ENCODE measurements at regions not wholly inside any gene's neighbourhood (a gene's known extent, or its start where the extent isn't known, plus 50 kb on each side); places are given as distances from the start of the nearest gene placed in this dataset.

DNA sequence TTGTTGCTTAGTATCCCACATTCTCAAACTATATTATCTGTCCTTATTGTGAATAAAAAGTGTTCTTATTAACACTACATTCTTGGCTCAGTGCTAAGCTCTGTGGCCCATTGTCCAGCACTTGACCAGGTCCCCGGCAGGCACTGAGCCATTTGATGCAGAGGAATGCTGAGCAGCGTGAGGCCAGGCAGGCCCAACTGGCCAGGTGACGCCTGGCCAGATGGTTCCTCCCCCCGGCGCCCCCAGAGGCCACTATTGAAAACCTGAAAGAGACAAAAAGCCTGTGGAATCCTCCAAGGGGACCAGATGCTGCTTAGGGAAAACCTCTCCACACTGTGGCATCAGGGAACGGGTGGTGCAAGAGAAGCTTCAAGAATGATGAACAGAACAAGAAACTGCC lies 597.5 kb upstream of the JAG1 start:
- Histone ChIP-seq H3K9ac (ENCODE audit: low read depth, low read length) (no peak overlapping the region), H3K4me1 (ENCODE audit: insufficient read depth, low read length) (peaks cover 38% of the 10 kb centered on the region)

DNA sequence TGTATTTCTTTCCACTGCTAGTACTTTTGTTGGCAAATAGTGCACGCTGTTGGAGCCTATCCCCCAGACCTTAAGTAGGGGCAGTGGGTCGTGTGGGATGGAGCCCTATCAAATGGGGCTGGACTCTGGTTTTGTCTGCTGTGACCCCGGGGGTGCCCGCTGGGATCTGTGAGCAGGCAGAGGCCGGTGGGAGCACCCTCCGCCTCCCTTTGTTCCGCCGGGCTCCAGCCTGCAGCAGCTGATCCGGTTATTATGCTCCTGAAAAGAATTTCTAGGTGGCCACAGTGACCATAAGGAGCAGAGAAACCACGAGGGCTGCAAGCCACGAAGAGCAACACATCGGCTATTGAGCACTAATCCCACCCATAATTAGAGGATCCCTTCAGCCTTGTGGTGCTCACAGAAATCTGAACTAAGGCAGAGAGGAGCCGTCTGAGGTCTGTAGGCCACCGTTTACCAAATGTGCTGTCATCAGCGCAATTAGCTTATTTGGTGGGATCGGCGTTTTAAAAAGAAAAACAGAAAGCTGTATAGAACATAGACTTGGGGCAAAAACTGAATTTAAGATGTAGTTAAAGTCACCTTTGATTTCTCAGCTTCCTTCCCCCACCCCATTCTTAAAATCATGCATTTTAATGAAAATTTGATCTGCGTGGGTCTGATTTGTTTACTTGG lies 598.3 kb upstream of the JAG1 start:
- Histone ChIP-seq H3K9ac (ENCODE audit: low read depth, low read length) (no peak overlapping the region), H3K36me3 (ENCODE audit: insufficient read depth, low read length) (no peaks in the 10 kb centered on the region), H3K9me3 (ENCODE audit: control insufficient read depth, insufficient read depth, low read length) (no peaks in the 10 kb centered on the region), H3K4me1 (ENCODE audit: insufficient read depth, low read length) (peaks cover 31% of the 10 kb centered on the region)

More for the DNA sequence above, 597.5 kb upstream of the JAG1 start:
- no peaks in the 10 kb centered on the region for H3K36me3 ChIP-seq (ENCODE audit: insufficient read depth, low read length)
- H3K9me3 ChIP-seq (ENCODE audit: control insufficient read depth, insufficient read depth, low read length): no peaks in the 10 kb centered on the region

DNA sequence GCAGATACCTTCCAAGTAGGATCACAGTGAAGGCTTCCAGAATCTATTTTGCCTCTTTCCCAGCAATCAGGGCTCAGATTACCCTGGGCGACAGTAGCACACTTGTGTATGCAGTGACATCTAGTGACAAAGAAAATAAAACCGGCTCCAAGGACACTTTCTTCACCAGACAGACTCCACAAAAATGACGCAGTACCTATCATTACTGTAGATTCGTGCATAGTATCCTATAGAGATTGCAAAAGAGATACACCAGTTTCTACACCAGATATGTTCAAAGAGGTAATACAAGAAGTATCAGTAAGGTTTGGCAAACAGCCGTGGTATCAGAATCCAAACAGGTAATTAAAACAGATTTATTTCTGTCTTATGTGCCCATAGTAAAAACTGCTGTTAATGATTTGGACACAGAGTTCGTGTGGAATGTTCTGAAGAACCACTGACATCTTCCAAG lies 600.4 kb upstream of the JAG1 start:
- H3K9me3 ChIP-seq (ENCODE audit: control insufficient read depth, insufficient read depth, low read length): peaks cover 3% of the 10 kb centered on the region; the same call in 1 of the 2 replicates

DNA sequence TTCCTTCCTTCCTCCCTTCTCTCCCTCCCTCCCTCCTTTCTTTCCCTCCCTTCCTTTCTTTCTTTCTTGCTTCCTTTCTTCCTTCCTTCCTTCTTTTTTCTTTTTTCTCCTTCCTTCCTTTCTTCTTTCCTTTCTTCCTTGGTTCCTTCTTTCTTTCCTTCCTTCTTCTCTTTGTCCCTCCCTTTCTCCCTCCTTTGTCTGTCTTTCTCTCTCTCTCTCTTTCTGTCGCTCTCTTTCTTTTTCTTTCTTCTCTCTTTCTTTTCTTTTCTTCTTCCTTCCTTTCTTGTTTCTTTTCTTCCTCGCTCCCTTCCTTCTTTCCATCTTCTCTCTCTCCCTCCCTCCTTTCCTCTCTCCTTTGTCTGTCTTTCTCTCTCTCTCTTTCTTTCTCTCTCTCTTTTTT lies 601.9 kb upstream of the JAG1 start:
- Histone ChIP-seq H3K9ac (ENCODE audit: low read depth, low read length) (no peak overlapping the region), H3K9me3 (ENCODE audit: control insufficient read depth, insufficient read depth, low read length) (peaks cover 4% of the 10 kb centered on the region; the same call in 1 of the 2 replicates), H3K4me1 (ENCODE audit: insufficient read depth, low read length) (peaks cover 16% of the 10 kb centered on the region), H3K36me3 (ENCODE audit: insufficient read depth, low read length) (no peaks in the 10 kb centered on the region)

More for the DNA sequence above, 600.4 kb upstream of the JAG1 start:
- Histone ChIP-seq H3K4me1 (ENCODE audit: insufficient read depth, low read length) (peaks cover 23% of the 10 kb centered on the region), H3K9ac (ENCODE audit: low read depth, low read length) (no peak overlapping the region), H3K36me3 (ENCODE audit: insufficient read depth, low read length) (no peaks in the 10 kb centered on the region)

DNA sequence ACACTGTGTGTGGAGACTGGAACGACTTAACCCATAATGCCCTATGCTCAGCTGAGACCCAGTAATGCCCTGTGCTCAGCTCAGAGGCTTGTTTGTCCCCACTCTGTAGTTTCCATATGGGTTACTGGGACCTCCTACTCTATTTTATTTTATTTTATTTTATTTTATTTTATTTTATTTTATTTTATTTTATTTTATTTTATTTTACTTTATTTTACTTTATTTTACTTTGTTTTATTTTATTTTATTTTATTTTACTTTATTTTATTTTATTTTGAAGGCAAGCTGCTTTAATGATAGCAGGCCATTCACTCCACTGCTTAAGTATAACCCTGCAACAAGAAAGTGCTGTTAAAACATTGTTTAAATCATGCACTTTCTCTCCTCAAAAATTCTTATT lies 603.4 kb upstream of the JAG1 start:
- H3K36me3 ChIP-seq (ENCODE audit: insufficient read depth, low read length): no peaks in the 10 kb centered on the region
- peaks cover 4% of the 10 kb centered on the region; the same call in 1 of the 2 replicates for H3K4me1 ChIP-seq (ENCODE audit: insufficient read depth, low read length)
- peaks cover 4% of the 10 kb centered on the region; the same call in 1 of the 2 replicates for H3K9me3 ChIP-seq (ENCODE audit: control insufficient read depth, insufficient read depth, low read length)
- H3K9ac ChIP-seq (ENCODE audit: low read depth, low read length): no peak overlapping the region

GRCh38 chr20:11277858-11278257 lies 604.1 kb upstream of the JAG1 start:
- peaks cover 4% of the 10 kb centered on the region; the same call in 1 of the 2 replicates for H3K9me3 ChIP-seq (ENCODE audit: control insufficient read depth, insufficient read depth, low read length)
- peaks cover 2% of the 10 kb centered on the region; the same call in 1 of the 2 replicates for H3K4me1 ChIP-seq (ENCODE audit: insufficient read depth, low read length)
- no peaks in the 10 kb centered on the region for H3K36me3 ChIP-seq (ENCODE audit: insufficient read depth, low read length)
- no peak overlapping the region for H3K9ac ChIP-seq (ENCODE audit: low read depth, low read length)

- Histone ChIP-seq H3K36me3 (ENCODE audit: insufficient read depth, low read length) (no peaks in the 10 kb centered on the region), H3K9ac (ENCODE audit: low read depth, low read length) (no peak overlapping the region), H3K4me1 (ENCODE audit: insufficient read depth, low read length) (peaks cover 2% of the 10 kb centered on the region; the same call in 1 of the 2 replicates), H3K9me3 (ENCODE audit: control insufficient read depth, insufficient read depth, low read length) (peaks cover 4% of the 10 kb centered on the region; the same call in 1 of the 2 replicates)
Observed at GRCh38 chr20:11278461-11278860, 604.7 kb upstream of the JAG1 start.

- Histone ChIP-seq H3K4me1 (ENCODE audit: insufficient read depth, low read length) (no peaks in the 10 kb centered on the region), H3K9me3 (ENCODE audit: control insufficient read depth, insufficient read depth, low read length) (peaks cover 4% of the 10 kb centered on the region; the same call in 1 of the 2 replicates), H3K9ac (ENCODE audit: low read depth, low read length) (no peak overlapping the region), H3K36me3 (ENCODE audit: insufficient read depth, low read length) (no peaks in the 10 kb centered on the region)
Observed at GRCh38 chr20:11281240-11281639, 607.4 kb upstream of the JAG1 start.

GRCh38 chr20:11281768-11282167 lies 608.0 kb upstream of the JAG1 start:
- Histone ChIP-seq H3K4me1 (ENCODE audit: insufficient read depth, low read length) (no peaks in the 10 kb centered on the region), H3K9ac (ENCODE audit: low read depth, low read length) (no peak overlapping the region), H3K9me3 (ENCODE audit: control insufficient read depth, insufficient read depth, low read length) (peaks cover 4% of the 10 kb centered on the region; the same call in 1 of the 2 replicates), H3K36me3 (ENCODE audit: insufficient read depth, low read length) (no peaks in the 10 kb centered on the region)

- no peaks in the 10 kb centered on the region for H3K36me3 ChIP-seq (ENCODE audit: insufficient read depth, low read length)
- H3K9ac ChIP-seq (ENCODE audit: low read depth, low read length): no peak overlapping the region
- no peaks in the 10 kb centered on the region; the same call in 1 of the 2 replicates for H3K9me3 ChIP-seq (ENCODE audit: control insufficient read depth, insufficient read depth, low read length)
- H3K4me1 ChIP-seq (ENCODE audit: insufficient read depth, low read length): no peaks in the 10 kb centered on the region
Observed at GRCh38 chr20:11287126-11287525, 613.3 kb upstream of the JAG1 start.

GRCh38 chr20:11296221-11296620 lies 621.5 kb upstream of the BTBD3 start:
- Histone ChIP-seq H3K9me3 (ENCODE audit: control insufficient read depth, insufficient read depth, low read length) (no peaks in the 10 kb centered on the region), H3K9ac (ENCODE audit: low read depth, low read length) (no peak overlapping the region), H3K4me1 (ENCODE audit: insufficient read depth, low read length) (peaks cover 11% of the 10 kb centered on the region; the same call in 1 of the 2 replicates), H3K36me3 (ENCODE audit: insufficient read depth, low read length) (no peaks in the 10 kb centered on the region)

- Histone ChIP-seq H3K9me3 (ENCODE audit: control insufficient read depth, insufficient read depth, low read length) (no peaks in the 10 kb centered on the region), H3K9ac (ENCODE audit: low read depth, low read length) (no peak overlapping the region), H3K36me3 (ENCODE audit: insufficient read depth, low read length) (no peaks in the 10 kb centered on the region)
Observed at GRCh38 chr20:11296951-11297350, 620.7 kb upstream of the BTBD3 start.

DNA sequence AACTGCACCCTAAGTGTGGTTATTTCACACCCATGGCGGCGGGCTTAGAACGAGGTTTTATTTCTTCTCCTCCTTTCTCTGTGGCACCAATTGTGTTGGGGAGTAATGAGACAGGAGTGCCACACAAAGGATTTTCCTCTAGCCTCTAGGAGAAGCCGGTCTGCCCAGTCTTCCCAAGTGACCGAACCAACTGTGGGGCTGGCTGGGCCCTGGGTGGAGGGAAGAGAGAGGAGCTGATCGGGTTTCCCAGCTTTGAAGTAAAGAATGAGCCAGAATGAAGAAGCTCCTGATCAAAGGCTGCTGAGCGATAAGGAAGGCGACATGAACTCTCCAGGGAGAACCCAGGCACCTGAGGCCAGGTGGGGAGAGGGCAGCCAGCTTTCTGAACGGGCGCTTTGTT lies 616.0 kb upstream of the BTBD3 start:
- no peaks in the 10 kb centered on the region for H3K9me3 ChIP-seq (ENCODE audit: control insufficient read depth, insufficient read depth, low read length)
- H3K9ac ChIP-seq (ENCODE audit: low read depth, low read length): no peak overlapping the region
- no peaks in the 10 kb centered on the region for H3K36me3 ChIP-seq (ENCODE audit: insufficient read depth, low read length)
- H3K4me1 ChIP-seq (ENCODE audit: insufficient read depth, low read length): peaks cover 6% of the 10 kb centered on the region; the same call in 1 of the 2 replicates

More at GRCh38 chr20:11296951-11297350, 620.7 kb upstream of the BTBD3 start:
- H3K4me1 ChIP-seq (ENCODE audit: insufficient read depth, low read length): peaks cover 11% of the 10 kb centered on the region; the same call in 1 of the 2 replicates

DNA sequence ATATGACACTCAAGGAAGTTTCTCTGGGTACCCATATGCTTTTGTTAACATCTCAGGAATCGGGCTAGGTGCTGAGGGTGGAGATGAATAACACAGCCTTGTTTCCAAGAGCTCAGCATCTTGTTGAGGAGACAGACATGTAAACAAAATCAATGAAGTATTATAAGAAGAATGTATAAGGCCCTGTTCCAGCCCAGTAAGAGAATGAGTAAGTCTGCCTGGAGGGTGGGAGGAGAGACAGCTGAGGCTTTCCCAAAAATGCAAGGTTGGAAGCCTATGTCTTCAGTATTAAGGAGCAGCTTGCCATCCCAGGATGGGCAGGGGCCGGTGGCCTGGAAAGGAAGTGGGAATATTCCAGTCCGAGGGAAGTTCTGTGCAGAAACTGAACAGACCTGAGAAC lies 615.3 kb upstream of the BTBD3 start:
- Histone ChIP-seq H3K4me1 (ENCODE audit: insufficient read depth, low read length) (no peaks in the 10 kb centered on the region), H3K9me3 (ENCODE audit: control insufficient read depth, insufficient read depth, low read length) (no peaks in the 10 kb centered on the region), H3K9ac (ENCODE audit: low read depth, low read length) (no peak overlapping the region), H3K36me3 (ENCODE audit: insufficient read depth, low read length) (no peaks in the 10 kb centered on the region)

- Histone ChIP-seq H3K4me1 (ENCODE audit: insufficient read depth, low read length) (no peaks in the 10 kb centered on the region), H3K9ac (ENCODE audit: low read depth, low read length) (no peak overlapping the region), H3K36me3 (ENCODE audit: insufficient read depth, low read length) (no peaks in the 10 kb centered on the region), H3K9me3 (ENCODE audit: control insufficient read depth, insufficient read depth, low read length) (no peaks in the 10 kb centered on the region)
Observed at GRCh38 chr20:11304795-11305194, 612.9 kb upstream of the BTBD3 start.
